Middle frontal gyrus (tissue), 1 donor: ENCODE measurements at regions not wholly inside any gene's neighbourhood (a gene's known extent, or its start where the extent isn't known, plus 50 kb on each side); places are given as distances from the start of the nearest gene placed in this dataset.
"Not testable (repeated sequence)": the region's sequence is repeated elsewhere in the genome, so short reads cannot be mapped to it uniquely, and the experiment has no call there.

ENCODE experiments used
- DNase-seq: peaks from one replicate; pipeline ENCODE4 v3.0.0-alpha.2; 2015; ENCODE audit warnings: low spot score; ENCODE audit errors: extremely low spot score

GRCh38 chr13:80705371-80706163 lies 364.6 kb upstream of the SPRY2 start:
- no peak for DNase-seq

GRCh38 chr13:80704369-80704768 lies 363.4 kb upstream of the SPRY2 start:
- no peak for DNase-seq

DNA sequence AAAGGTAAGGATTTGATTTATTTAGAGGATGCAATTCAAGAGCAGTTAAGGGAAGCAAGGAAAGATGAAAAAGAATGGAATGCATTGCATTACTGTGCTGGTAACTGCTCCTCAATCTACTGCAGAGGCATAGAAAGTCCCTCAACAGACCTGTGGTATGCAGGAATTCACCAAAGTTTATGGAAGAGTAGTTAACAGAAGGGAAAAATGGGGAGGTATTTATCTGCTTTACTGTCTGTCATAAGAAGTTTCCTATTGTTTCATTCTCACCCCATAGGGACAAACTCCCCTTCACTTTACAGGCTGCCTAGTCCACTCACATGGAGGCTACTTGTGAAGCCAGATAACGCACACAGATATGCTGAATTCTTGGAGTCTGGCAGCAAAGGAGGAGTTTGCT lies 354.9 kb upstream of the SPRY2 start:
- DNase-seq = no peak

GRCh38 chr13:80691814-80692213 lies 350.9 kb upstream of the SPRY2 start:
- DNase-seq = not testable (repeated sequence)

- no peak for DNase-seq
These were observed 349.3 kb upstream of the SPRY2 start for GRCh38 chr13:80690208-80690607.

DNA sequence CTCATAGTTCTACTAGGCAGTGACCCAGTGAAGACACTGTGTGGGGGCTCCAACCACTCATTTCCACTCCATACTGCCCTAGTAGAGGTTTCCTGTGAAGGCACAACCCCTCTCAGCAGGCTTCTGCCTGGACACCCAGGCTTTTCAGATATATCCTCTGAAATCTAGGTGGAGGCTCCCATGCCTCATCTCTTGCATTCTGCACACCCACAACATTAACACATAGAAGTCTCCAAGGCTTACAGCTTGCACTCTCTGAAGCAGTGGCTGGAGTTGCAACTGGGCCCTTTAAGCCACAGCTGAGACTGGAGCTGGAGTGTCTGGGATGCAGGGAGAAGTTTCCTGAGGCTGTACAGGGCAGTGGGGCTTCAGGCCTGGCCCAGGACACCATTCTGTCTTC lies 347.7 kb upstream of the SPRY2 start:
- DNase-seq = no peak

- DNase-seq = no peak
These were observed 345.0 kb upstream of the SPRY2 start for GRCh38 chr13:80685942-80686341.

GRCh38 chr13:80684217-80684991 lies 343.5 kb upstream of the SPRY2 start:
- DNase-seq = no peak

GRCh38 chr13:80680786-80681366 lies 339.9 kb upstream of the SPRY2 start:
- no peak for DNase-seq

DNA sequence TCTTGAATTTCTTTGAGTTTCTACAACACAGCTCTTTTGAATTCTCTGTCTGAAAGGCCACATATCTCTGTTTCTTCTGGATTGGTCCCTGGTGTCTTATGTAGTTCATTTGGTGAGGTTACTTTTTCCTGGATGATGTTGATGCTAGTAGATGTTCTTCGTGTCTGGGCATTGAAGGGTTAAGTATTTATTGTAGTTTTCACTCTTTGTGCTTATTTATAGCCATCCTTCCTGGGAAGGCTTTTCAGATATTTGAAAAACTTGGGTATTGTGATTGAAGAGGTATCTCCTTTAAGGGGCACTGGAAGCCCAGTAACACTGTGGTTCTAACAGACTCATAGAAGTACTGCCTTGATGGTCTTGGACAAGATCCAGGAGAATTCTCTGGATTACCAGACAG lies 338.5 kb upstream of the SPRY2 start:
- DNase-seq = no peak

- no peak for DNase-seq
These were observed 336.3 kb upstream of the SPRY2 start for GRCh38 chr13:80677227-80677626.

DNA sequence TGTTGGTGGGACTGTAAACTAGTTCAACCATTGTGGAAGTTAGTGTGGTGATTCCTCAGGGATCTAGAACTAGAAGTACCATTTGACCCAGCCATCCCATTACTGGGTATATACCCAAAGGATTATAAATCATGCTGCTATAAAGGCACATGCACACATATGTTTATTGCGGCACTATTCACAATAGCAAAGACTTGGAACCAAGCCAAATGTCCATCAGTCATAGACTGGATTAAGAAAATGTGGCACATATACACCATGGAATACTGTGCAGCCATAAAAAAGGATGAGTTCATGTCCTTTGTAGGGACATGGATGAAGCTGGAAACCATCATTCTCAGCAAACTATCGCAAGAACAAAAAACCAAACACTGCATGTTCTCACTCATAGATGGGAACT lies 334.5 kb upstream of the SPRY2 start:
- DNase-seq = not testable (repeated sequence)

DNA sequence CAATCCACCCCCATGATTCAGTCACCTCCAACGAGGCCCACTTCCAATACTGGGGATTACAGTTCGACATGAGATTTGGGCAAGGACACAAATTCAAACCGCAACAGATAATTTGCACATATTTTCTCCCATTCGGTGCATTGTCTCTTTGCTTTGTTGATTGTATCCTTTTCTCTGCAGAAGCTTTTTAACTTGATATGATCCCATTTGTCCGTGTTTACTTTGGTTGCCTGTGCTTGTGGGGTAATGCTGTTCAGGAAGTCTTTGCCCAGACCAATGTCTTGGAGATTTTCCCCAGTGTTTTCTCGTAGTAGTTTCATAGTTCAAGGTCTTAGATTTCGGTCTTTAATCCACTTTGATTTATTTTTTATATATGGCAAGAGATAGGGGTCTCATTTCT lies 330.8 kb upstream of the SPRY2 start:
- DNase-seq = no peak

DNA sequence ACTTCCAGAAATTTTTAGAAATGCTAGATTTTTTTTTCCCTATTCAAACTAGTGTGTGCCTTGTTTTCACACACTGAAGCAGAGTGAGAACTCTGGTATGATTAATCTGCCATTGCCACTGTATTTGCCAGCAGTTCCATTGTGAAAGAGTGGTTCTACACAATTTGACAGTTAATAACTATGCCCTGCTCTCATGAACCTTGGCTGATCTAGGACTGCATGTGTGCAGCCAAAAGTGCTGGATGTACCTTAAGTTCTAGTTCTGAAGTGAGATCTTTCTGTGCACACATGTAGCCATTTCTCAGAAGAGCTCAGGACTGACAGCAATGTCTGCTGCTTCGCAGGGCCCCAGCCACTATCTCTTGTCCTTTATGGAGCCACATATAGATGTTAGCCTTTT lies 328.2 kb upstream of the SPRY2 start:
- no peak for DNase-seq

GRCh38 chr13:80668452-80668851 lies 327.5 kb upstream of the SPRY2 start:
- DNase-seq = no peak

GRCh38 chr13:80666782-80667552 lies 326.0 kb upstream of the SPRY2 start:
- DNase-seq = no peak

- DNase-seq = no peak
These were observed 324.9 kb upstream of the SPRY2 start for GRCh38 chr13:80665792-80666333.

DNA sequence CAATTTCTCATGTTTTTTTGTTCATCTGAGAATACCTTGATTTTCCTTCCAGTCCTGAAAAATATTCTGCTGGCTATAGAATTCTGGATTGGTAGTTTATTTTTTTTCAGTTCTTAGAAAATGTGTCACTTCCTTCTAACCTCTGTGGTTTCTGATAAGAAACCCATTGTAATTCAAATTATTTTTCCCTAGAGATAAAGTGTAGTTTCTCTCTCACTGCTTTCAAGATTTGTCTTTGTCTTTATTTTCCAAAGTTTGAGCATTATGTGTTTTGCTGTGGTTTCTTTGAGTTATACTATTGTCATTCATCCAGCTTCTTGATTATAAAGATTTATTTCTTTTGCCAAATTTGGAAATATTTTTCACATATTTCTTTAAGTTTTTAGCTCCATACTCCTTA lies 324.0 kb upstream of the SPRY2 start:
- no peak for DNase-seq

- no peak for DNase-seq
These were observed 322.9 kb upstream of the SPRY2 start for GRCh38 chr13:80663788-80664187.

DNA sequence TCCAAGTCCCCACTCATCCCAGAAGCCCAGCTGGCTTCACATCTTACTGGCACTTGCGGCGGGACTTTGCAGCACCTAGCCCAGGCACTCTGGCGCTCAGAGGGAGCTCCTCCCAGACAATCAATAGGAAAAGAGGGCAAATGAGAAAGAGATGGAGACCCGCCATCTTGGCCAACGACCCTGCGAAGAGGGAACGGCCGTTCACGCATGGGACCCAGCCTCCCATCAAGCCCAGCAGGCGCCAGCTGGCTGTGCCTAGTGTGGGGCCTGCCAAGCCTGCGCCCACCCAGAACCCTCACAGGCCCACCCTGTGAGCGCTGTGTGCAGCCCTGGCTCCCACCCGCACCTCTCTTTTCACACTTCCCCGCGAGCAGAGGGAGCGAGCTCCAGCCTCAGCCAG lies 317.8 kb upstream of the SPRY2 start:
- no peak for DNase-seq

DNA sequence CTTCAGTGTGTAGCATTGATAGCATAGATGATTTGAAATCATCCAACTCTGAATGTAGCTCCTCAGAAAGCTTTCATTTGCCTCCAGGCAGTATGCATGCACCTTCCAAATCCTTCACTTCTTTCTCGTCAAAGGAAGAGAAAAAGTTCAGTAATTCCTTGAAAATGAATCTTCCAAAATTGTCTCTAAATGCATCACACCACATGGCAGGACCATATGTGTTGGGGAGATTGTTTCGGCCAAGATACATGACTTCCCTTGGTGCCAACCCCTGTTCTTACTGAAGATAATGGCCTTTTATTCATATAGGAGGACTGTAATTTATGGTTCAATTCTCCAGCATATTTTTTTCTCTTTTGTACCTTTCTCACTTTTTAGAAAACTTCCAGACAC lies 315.6 kb upstream of the SPRY2 start:
- DNase-seq = no peak
